GM13976 (cell line): ENCODE measurements at regions not wholly inside any gene's neighbourhood (a gene's known extent, or its start where the extent isn't known, plus 50 kb on each side); places are given as distances from the start of the nearest gene placed in this dataset.

Experiments used
- DNase-seq: peaks from one replicate; pipeline ENCODE4 v3.0.0; 2012; ENCODE audit warnings: low spot score
- in situ Hi-C: fragments of 300-500 bp; cut with MboI; formaldehyde crosslinking; loops from one replicate; pipeline ENCODE4 v1.12.0; 2022; ENCODE audit warnings: low sequenced_read_pairs, mixed read lengths, inconsistent platforms; ENCODE audit not compliant: unreplicated experiment
- TF ChIP-seq, protein P1 (sequence below): IDR thresholded peaks from 2 replicates; pipeline ENCODE4 v1.5.1; 2012; ENCODE audit warnings: borderline replicate concordance, mild to moderate bottlenecking; ENCODE audit not compliant: insufficient read depth; ENCODE audit errors: extremely low read depth, missing control alignments, control extremely low read depth

DNA sequence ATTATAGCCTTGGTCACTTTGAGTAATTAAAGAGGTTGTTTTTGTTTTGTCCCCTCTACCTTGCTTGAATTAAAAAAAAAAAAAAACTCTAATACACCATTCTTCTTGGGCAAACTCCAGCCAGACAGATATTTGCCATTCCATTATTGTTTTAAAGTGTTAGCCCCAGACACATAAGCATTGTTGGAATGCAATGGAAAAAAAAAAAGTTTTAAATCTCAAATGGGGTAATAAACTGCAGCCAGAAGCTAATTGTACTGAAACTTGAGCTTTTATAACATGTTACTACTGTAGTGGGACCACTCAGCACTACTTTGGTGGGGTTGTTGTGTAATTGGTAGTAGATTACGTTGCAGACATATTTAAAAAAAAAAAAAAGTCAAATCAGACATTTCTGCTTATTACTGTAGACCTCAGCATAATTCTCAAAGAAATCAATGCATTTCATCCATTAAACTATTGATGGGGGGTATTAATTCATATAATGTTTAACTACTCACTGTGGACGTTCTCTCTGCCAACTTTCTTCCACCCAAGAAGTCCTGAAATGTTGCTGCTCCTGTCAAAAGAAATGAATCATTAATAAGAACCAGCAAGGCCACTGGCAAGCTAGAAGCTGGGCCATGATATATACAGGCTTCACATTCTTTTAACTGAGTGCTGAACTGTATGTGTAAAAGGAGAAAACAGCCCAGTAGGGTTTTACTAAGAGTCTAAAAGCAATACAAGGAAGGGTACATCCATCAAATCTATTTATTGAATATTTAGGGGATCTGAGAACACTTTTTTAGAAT, 626.6 kb upstream of the SOX9 start:
- no peak for DNase-seq
- TF ChIP-seq, protein P1, sequence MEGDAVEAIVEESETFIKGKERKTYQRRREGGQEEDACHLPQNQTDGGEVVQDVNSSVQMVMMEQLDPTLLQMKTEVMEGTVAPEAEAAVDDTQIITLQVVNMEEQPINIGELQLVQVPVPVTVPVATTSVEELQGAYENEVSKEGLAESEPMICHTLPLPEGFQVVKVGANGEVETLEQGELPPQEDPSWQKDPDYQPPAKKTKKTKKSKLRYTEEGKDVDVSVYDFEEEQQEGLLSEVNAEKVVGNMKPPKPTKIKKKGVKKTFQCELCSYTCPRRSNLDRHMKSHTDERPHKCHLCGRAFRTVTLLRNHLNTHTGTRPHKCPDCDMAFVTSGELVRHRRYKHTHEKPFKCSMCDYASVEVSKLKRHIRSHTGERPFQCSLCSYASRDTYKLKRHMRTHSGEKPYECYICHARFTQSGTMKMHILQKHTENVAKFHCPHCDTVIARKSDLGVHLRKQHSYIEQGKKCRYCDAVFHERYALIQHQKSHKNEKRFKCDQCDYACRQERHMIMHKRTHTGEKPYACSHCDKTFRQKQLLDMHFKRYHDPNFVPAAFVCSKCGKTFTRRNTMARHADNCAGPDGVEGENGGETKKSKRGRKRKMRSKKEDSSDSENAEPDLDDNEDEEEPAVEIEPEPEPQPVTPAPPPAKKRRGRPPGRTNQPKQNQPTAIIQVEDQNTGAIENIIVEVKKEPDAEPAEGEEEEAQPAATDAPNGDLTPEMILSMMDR, result no peak
- in situ Hi-C loops, result loop anchor here (25.0 kb wide), 2 partner anchors 618 to 1043 kb away; partner anchors contain the start of gene SOX9

DNA sequence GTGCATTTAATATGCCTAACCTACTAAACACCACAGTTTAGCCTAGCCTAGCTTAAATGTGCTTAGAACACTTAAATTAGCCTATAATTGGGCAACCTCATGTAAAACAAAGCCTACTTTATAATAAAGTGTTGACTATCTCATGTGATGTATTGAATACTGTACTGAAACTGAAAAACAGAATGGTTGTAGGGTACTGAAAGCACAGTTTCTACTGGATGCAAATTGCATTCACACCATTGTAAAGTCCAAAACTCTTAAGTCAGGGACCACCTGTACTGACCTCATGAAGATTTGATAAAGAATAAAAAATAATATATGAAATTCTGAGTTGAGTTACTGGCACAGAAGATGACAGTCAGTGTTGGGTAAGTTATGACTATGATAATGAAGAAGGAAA, 625.4 kb upstream of the SOX9 start:
- in situ Hi-C loops, result loop anchor here (25.0 kb wide), 2 partner anchors 617 to 1042 kb away; partner anchors contain the start of gene SOX9
- DNase-seq, result no peak
- TF ChIP-seq, protein P1, result no peak

DNA sequence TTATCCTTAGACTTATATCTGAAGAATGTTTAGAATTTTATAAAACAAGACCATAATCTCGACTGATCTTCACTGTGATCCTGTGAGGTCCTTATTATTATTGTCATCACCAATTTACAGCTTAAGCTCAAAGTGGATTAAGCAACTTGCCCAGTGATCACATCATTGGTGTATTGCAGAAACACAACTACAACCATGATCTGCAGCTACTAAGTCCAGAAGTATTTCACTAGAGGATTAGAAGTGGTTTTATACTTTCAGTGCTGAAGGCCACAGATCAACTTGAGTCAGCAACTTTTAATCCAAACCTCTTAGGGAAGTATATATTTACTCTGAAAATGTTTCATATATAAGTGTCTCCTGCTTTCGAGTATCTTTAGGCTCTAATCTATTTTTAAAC, 624.3 kb upstream of the SOX9 start:
- TF ChIP-seq, protein P1, result no peak
- DNase-seq, result no peak
- in situ Hi-C loops, result loop anchor here (25.0 kb wide), 2 partner anchors 616 to 1041 kb away; partner anchors contain the start of gene SOX9

- TF ChIP-seq, protein P1, result no peak
- in situ Hi-C loops, result no loop called here
- no peak for DNase-seq
Measured at GRCh38 chr17:71500761-71501555, 619.9 kb upstream of the SOX9 start.

GRCh38 chr17:71501711-71502110, 619.1 kb upstream of the SOX9 start:
- TF ChIP-seq, protein P1, result no peak
- in situ Hi-C loops, result no loop called here
- no peak for DNase-seq

- no peak for DNase-seq
- in situ Hi-C loops, result no loop called here
Measured at GRCh38 chr17:71502443-71502842, 618.4 kb upstream of the SOX9 start.

More at GRCh38 chr17:71502443-71502842, 618.4 kb upstream of the SOX9 start:
- TF ChIP-seq, protein P1, result no peak
